Left colon (tissue), 2 donors: ENCODE measurements at regions not wholly inside any gene's neighbourhood (a gene's known extent, or its start where the extent isn't known, plus 50 kb on each side); places are given as distances from the start of the nearest gene placed in this dataset.

ENCODE experiments used
- ATAC-seq: fragments of 200-7000 bp; cut with Tn5 transposase; one replicate; pipeline ENCODE4 v1.9.1; 2020; ENCODE audit warnings: mild to moderate bottlenecking, moderate library complexity
- DNase-seq, 2 donors: peaks; one replicate each; pipeline ENCODE4 v3.0.0-alpha.2; 2020
- intact Hi-C, 2 donors: fragments of 100-400 bp; cut with DNase I in 1 of 2; cut with micrococcal nuclease in 1 of 2; formaldehyde crosslinking; loops; one replicate each; pipeline versions ENCODE4 v1.11.2 to v1.14.0; 2022; cut with DNase I, micrococcal nuclease
- donor health status: DM: no; HTN: no; CAD: no.
- donor health status: DM: yes; HTN: yes; CAD: no.

DNA sequence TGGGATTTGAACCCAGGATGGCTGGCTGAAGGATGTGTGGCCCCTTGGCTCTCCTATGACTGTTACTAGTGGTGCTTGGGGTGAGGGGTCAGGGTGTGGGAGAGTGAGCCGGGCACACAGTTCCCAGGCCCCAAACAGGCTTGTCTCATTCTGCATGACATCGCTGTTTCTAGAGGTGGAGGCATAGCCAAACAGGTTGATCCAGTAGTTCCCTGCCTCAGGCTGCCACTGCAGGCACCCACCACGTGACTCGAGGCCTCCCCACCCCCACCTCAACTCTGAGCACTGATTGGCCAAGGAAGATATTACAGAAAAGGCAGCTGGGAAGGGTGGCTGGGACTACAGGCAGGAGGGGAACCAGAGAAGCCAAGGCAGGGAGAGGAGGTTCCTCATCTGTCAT is 102.6 kb downstream of the NCOR2 start:
- ATAC-seq: no peak
- intact Hi-C loops: no loop called here

DNA sequence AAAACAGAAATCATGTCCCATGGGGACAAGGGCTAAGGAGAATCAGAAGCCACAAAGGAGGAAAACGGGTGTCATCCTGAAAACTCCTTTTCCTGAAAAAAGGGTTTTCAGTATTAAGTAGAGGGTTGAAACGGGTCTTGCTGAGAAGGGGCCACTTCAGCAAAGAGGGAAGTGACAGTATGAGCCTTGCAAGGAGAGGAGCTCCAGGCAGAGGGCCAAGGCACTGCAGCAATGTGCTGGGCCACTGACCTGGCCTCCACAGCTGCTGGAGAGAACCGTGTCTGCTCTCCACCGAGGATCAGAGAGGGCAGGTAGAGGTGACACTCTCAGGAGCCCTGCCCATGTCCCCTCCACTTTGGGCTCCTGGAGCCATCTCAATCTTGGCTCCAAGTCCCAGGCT is 103.3 kb downstream of the NCOR2 start:
- no peak for DNase-seq
- no peak for ATAC-seq

More for the DNA sequence above, 102.6 kb downstream of the NCOR2 start:
- no peak for DNase-seq

DNA sequence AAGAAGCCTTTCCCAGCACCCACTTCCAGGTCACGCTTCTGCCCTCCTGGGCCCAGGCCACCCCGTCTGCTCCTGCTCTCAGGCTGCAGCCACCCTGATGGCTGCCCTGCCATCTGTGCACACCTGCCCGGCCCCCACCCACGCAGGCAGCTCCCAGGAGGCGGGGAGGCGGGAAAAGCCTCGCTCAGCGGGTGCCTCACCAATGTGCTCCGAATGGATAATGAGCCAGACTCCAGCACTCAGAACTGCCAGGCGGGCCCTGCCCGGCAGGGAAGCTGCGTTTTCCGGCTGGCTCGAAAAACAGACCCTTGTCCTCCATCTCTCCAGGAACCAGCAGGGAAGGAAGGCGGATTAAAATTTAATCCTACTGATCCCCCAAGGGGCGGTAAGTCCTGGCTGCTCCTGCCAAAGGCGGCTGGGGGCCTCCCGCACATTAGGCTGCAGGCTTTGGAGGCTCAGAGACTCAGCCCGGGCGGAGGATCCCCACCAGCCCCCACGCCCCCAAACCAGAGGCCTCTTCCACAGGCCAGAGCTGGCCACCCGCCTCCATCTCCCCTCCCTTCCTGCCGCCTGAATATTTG is 104.0 kb downstream of the NCOR2 start:
- DNase-seq (no peak), ATAC-seq (no peak)
- intact Hi-C loops: no loop called here

More for the DNA sequence above, 103.3 kb downstream of the NCOR2 start:
- intact Hi-C loops: no loop called here

GRCh38 chr12:124462750-124463149 is 104.7 kb downstream of the NCOR2 start:
- intact Hi-C loops: no loop called here
- ATAC-seq (no peak), DNase-seq (no peak)

DNA sequence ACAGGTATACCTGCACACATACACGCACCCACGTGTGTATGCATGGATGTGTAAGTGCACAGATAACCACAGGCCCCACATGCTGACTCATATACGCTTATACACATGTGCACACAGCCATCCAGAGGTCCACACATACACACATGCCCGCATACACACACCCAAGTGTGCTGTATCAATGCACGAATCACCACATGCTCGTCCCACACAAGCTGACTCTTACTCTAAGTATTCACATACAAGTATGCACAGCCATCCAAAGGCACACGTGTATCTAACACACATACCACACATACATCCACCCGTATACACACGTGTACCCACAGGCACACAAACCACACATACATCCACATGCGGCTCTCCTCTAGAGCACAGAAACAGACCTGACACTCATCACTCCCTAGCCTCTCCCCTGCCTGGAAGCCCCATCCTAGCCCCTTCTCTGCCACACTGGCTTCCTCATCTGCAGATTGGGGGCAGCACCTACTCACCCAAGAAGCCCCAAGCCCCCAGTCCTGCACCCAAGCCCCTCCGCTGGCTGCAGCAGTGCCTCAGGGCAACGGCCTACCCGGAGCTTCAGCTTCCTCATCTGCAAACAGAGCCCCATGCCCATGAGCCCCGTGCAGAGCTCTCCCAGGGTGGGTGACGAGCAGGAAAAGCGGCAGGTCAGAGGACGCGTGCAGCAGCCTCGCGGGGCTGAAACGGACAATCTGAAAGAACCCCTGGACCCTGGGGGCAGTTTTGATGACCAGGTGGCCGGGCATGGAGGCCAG is 105.4 kb downstream of the NCOR2 start:
- no peak for ATAC-seq
- intact Hi-C loops: no loop called here
- no peak for DNase-seq

DNA sequence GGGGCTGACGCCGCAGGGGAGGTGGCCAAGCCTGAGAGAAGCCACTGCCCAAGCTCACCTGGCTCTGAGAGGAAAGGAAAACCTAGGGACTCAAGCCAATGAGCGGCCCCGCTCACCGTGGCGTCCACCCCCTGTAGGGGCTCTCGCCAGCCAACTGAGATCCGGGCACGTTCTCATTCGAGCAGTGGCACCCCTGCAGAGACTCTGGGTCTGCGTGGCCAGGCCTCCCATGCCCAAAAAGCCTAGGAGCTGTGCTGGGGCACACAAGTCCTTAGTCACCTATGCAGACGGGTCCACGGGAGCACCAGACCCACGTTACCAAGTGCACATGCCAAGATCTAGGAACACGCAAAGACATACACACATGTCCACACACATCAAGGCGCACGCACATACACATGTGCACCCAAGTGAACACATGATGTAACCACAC is 106.2 kb downstream of the NCOR2 start:
- DNase-seq (no peak), ATAC-seq (no peak)
- intact Hi-C loops: no loop called here

- ATAC-seq (no peak), DNase-seq (no peak)
- intact Hi-C loops: no loop called here
Measured at GRCh38 chr12:124460771-124461170, 106.6 kb downstream of the NCOR2 start.

DNA sequence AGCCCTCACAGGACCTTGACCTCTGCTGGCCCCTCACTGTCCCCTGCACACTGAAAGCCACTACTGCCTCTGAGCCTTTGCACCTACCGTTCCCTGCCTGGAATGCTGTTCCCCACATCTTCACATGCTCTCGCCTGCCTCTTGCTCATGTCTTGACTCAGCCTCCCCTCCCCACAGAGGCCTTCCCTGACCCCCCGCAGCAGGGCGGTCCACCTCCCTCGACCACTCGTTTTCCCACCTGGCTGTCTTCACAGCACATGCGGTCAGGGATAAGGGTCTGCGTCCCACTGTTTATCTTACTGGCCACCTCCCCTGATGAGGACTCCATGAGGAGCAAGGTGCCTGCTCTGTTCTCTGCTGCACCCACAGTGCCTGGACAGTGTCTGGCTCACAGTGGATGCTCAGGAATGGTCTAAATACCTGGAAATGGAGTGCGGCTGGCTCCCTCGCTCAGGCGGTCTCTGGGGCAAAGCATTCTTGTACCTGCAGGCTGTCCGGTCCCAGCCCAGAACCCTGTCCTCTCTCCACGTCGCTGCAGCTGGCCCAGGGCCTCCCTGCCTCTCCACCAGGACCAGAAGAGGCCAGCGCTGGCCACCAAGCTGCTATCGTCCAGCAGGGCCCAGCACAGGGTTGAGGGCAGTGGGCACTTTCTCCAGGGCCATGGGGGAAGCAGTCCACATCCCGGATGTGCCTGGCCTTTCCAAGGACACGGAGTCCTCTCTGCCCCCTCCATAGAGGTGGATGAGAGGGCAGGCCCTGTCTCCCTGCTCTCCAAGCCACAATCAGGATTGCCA is 107.4 kb downstream of the NCOR2 start:
- ATAC-seq (no peak), DNase-seq (no peak)
- intact Hi-C loops: no loop called here

- no peak for ATAC-seq
- intact Hi-C loops: no loop called here
- DNase-seq: no peak
Measured at GRCh38 chr12:124458992-124459851, 108.2 kb downstream of the NCOR2 start.

DNA sequence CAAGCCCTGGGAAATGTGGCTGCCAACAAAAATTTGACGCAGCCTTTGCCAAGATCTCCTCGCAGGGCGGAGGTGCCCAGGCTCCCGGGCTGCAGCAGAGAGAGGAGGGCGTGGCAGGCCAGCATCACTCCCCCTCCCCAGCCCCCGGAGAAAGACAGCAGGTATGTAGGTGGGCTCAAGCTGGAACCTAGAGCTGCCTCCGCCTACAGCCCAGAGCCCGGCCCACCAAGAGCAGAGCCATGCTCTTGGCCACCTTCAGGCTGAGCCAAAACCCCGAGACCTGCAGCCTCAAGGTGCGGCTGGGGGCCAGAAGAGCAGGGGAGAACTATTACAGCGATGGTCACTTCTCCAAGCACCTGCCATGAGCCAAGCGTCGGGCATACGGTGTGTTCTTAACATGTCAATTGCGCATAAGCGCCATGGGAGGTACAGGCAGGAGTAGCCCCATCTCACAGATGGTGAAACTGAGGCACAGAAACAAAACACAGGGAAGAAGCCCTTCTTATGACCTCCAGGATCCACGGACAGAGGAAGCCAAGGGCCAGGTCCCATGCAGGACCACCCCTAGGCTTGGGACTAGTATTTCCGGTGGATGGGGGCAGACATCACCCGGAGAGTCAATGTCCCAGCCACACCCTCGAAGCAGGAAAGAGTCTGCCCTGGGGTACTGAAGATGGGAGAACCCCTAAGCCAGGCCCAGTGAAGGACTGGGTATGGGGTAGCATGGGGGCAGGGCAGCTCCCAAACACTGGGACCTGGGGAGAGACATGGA is 109.0 kb downstream of the NCOR2 start:
- intact Hi-C loops: no loop called here

DNA sequence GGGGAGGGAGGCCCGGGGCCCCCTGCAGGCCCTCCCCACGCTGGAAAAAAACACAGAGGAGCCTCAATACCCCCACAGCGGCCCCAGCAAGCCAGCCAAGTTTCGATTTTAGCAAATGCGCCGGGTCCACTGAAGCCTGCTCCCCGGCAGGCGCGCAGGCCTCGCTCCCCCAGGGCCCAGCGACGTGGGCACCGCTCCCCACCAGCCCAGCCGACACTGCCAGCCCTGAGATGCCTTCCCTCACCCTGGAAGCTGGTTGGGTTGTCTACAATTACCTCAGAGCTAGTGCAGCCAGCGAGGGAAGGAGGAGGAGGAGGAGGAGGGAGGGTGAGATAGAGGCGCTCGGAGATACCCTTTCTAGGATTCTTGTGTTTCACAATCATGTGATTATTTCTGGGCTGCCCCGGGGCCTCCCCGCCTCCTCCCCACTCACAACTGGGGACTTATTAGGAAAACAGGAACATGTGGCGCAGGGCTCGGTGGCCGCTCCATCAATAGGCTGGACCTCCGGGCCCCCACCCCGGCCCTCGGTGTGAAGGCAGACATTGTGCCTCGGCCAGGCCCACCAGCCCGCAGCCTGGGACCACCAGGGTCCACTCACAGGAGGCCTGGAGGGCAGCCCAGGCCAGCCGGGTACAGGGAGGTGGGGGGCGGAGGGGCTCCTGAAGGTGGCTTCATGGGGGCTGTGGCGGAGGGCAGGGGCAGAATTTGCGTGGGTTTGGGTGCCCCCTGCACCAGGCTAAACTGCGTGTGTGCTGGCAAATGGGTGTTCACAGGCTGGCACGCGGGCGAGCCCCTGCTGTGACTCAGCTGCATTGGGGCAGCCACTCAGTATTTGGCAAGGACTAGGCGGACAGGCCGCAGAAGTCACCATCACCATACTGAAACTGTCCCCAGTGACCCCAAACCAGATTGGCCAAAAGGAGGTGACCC is 109.9 kb downstream of the NCOR2 start:
- intact Hi-C loops: no loop called here
- ATAC-seq: peak; percentile 9
- peak; percentile 63 to 83 for DNase-seq

More for the DNA sequence above, 109.0 kb downstream of the NCOR2 start:
- no peak for ATAC-seq
- no peak for DNase-seq

DNA sequence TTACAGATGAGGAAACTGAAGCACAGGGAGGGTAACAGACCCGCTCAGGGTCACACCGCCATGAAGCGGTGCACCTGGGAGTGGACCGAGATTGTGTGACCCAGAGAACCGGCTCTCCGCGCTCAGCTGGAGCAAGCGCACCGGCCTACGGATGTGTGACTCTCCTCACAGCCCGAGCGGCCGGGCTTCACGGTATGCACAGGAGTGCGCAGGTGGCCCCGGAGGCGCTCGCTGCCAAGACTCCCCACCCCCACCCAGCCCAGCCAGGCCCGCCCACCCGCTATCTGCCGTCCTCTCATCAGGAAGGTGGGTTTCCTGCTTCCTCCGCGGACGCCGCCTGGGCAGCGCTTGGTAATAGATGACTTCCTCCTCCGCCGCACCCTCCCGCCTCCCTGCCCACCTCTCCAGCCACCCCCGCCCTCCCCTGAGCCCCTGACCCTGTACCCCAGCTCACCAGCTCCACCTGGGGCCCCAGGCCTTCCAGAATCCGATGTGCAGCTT is 110.7 kb downstream of the NCOR2 start:
- intact Hi-C loops: no loop called here
- no peak for ATAC-seq
- peak; percentile 60 to 65 for DNase-seq

DNA sequence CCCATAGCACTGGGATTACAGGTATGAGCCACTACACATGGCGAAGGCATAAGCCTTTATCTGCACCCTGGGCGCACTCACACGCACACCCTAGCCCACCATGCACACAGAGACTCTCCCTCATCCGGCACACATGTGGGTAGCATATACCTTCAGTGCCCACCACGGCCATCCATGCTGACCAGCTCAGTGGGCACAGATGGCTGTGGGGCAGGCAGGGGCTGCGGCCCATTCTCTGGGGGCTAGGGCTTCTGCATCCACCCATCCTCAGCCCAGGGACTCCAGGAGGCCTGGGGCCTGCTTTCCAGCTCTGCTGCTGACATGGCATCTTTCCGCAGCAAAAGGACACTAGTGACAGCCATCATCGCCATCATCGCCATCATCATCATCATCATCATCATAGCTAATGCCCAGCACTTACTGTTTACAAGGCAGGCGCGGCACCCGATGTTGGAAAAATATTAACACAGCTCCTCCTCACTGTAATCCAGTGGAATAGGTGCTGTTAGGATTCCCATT is 111.2 kb downstream of the NCOR2 start:
- DNase-seq: no peak
- intact Hi-C loops: no loop called here

DNA sequence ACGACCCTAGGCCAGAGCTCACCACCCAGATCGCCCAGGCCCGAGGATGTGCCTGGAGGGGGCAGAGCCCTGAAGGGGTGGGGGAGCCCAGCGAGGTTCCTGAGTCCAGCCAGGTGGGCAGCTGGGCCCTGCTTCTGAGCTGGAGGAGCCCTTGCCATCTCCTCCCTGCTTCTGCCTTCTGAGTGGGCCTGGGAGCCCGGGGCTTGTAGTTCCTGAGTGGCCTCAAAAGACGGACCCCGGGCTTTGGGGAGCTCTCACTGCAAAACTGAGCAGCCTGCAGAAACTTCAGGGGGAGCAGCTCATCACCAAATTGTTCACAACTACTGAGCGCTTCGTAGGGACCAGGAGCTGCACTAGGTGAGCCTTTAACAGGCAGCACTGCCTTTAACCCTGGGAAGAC is 112.1 kb downstream of the NCOR2 start:
- intact Hi-C loops: no loop called here
- ATAC-seq: no peak
- no peak for DNase-seq

More for the DNA sequence above, 111.2 kb downstream of the NCOR2 start:
- no peak for ATAC-seq

DNA sequence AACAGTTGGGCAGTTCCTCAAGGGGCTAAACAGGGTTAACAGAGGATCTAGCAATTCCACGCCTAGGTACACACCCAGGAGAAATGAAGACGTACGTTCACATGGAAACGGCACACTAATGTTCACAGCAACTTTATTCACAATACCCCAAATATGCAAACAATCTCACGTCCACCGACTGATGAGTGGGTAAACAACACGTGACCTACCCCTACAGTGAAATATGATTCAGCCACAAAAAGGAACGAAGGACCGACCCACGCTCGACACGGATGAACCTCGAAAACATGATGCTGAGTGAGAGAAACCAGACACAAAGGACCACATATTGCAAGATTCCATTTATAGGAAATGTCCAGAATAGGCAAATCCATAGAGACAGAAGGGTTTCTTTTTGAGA is 112.7 kb downstream of the NCOR2 start:
- ATAC-seq: no peak
- intact Hi-C loops: no loop called here
- no peak for DNase-seq

- no peak for ATAC-seq
- DNase-seq: no peak
- intact Hi-C loops: no loop called here
Measured at GRCh38 chr12:124454352-124454725, 113.1 kb downstream of the NCOR2 start.
